Activated CD8-positive, alpha-beta T cell treated with anti-CD3 and anti-CD28 coated beads, Interleukin-2, amount 10 ng/mL, durations not matched to agents 7 days and 5 days (primary cell): ENCODE measurements at regions not wholly inside any gene's neighbourhood (a gene's known extent, or its start where the extent isn't known, plus 50 kb on each side); places are given as distances from the start of the nearest gene placed in this dataset.

Experiments used
- ATAC-seq: fragments of 150-1000 bp; cut with Tn5 transposase; one replicate; pipeline ENCODE4 v1.10.0; 2021; ENCODE audit warnings: moderate library complexity
- CTCF ChIA-PET: fragments of 350-600 bp; sonication (Branson Sonifier 250); formaldehyde crosslinking; loops from one replicate; lab custom pipeline; 2021; ENCODE audit warnings: antibody characterized with exemption; lab: Charles Lee
- POLR2A ChIA-PET: fragments of 350-600 bp; sonication (Branson Sonifier 250); formaldehyde crosslinking; loops from one replicate; lab custom pipeline; 2021; ENCODE audit warnings: antibody characterized with exemption; lab: Charles Lee
- DNase-seq: peaks from one replicate; pipeline ENCODE4 v3.0.0-alpha.2; 2020
- H3K27ac Mint-ChIP-seq: one replicate; pipeline ENCODE4 v1.8.0; 2021; ENCODE audit warnings: mild to moderate bottlenecking, mixed read lengths
- H3K27me3 Mint-ChIP-seq: one replicate; pipeline ENCODE4 v1.8.0; 2021; ENCODE audit warnings: low read depth, mixed read lengths
- H3K36me3 Mint-ChIP-seq: one replicate; pipeline ENCODE4 v1.8.0; 2021; ENCODE audit warnings: low read depth, mixed read lengths
- H3K4me1 Mint-ChIP-seq: one replicate; pipeline ENCODE4 v1.8.0; 2021; ENCODE audit warnings: low read depth, mixed read lengths
- H3K4me3 Mint-ChIP-seq: one replicate; pipeline ENCODE4 v1.8.0; 2021; ENCODE audit warnings: mild to moderate bottlenecking, mixed read lengths
- H3K9me3 Mint-ChIP-seq: one replicate; pipeline ENCODE4 v1.8.0; 2022; ENCODE audit warnings: mixed read lengths; ENCODE audit not compliant: insufficient read depth

- ATAC-seq: no peak
- Mint-ChIP-seq H3K4me1 (no peaks in the 10 kb centered on the region), H3K36me3 (no peaks in the 10 kb centered on the region), H3K9me3 (no peaks in the 10 kb centered on the region), H3K27me3 (no peaks in the 10 kb centered on the region), H3K4me3 (no peak overlapping the region), H3K27ac (no peak overlapping the region)
- ChIA-PET POLR2A (no interaction called here), CTCF (no interaction called here)
- no peak for DNase-seq
Observed at GRCh38 chr14:84871734-84872133, 658.2 kb upstream of the FLRT2 start.

GRCh38 chr14:84874436-84874835 lies 655.5 kb upstream of the FLRT2 start:
- no peaks in the 10 kb centered on the region for H3K36me3 Mint-ChIP-seq
- POLR2A ChIA-PET: no interaction called here
- DNase-seq: no peak
- no peak overlapping the region for H3K27ac Mint-ChIP-seq
- CTCF ChIA-PET: no interaction called here
- no peaks in the 10 kb centered on the region for H3K27me3 Mint-ChIP-seq
- H3K9me3 Mint-ChIP-seq: no peaks in the 10 kb centered on the region
- H3K4me1 Mint-ChIP-seq: no peaks in the 10 kb centered on the region
- no peak for ATAC-seq
- no peak overlapping the region for H3K4me3 Mint-ChIP-seq

- Mint-ChIP-seq H3K9me3 (no peaks in the 10 kb centered on the region), H3K27me3 (no peaks in the 10 kb centered on the region), H3K27ac (no peak overlapping the region), H3K36me3 (no peaks in the 10 kb centered on the region), H3K4me3 (no peak overlapping the region), H3K4me1 (no peaks in the 10 kb centered on the region)
- ATAC-seq (no peak), DNase-seq (no peak)
- CTCF ChIA-PET: no interaction called here
- POLR2A ChIA-PET: no interaction called here
Observed at GRCh38 chr14:84877061-84877460, 652.9 kb upstream of the FLRT2 start.

- no peaks in the 10 kb centered on the region for H3K9me3 Mint-ChIP-seq
- no peak overlapping the region for H3K4me3 Mint-ChIP-seq
- ChIA-PET CTCF (no interaction called here), POLR2A (no interaction called here)
- no peak for ATAC-seq
- DNase-seq: no peak
- no peaks in the 10 kb centered on the region for H3K36me3 Mint-ChIP-seq
- no peak overlapping the region for H3K27ac Mint-ChIP-seq
- H3K4me1 Mint-ChIP-seq: no peaks in the 10 kb centered on the region
- H3K27me3 Mint-ChIP-seq: no peaks in the 10 kb centered on the region
Observed at GRCh38 chr14:84882830-84883229, 647.1 kb upstream of the FLRT2 start.

GRCh38 chr14:84885061-84885460 lies 644.9 kb upstream of the FLRT2 start:
- CTCF ChIA-PET: no interaction called here
- no peak for ATAC-seq
- POLR2A ChIA-PET: no interaction called here

GRCh38 chr14:84891404-84891803 lies 638.5 kb upstream of the FLRT2 start:
- DNase-seq (no peak), ATAC-seq (no peak)
- no peak overlapping the region for H3K27ac Mint-ChIP-seq
- CTCF ChIA-PET: no interaction called here
- no peaks in the 10 kb centered on the region for H3K4me1 Mint-ChIP-seq
- no peaks in the 10 kb centered on the region for H3K27me3 Mint-ChIP-seq
- no peak overlapping the region for H3K4me3 Mint-ChIP-seq
- no peaks in the 10 kb centered on the region for H3K36me3 Mint-ChIP-seq
- peaks cover 15% of the 10 kb centered on the region for H3K9me3 Mint-ChIP-seq
- POLR2A ChIA-PET: no interaction called here

More at GRCh38 chr14:84885061-84885460, 644.9 kb upstream of the FLRT2 start:
- no peaks in the 10 kb centered on the region for H3K36me3 Mint-ChIP-seq
- no peak for DNase-seq
- peaks cover 11% of the 10 kb centered on the region for H3K9me3 Mint-ChIP-seq
- no peaks in the 10 kb centered on the region for H3K27me3 Mint-ChIP-seq
- H3K4me1 Mint-ChIP-seq: no peaks in the 10 kb centered on the region
- H3K27ac Mint-ChIP-seq: no peak overlapping the region
- no peak overlapping the region for H3K4me3 Mint-ChIP-seq

GRCh38 chr14:84894254-84894653 lies 635.7 kb upstream of the FLRT2 start:
- H3K4me3 Mint-ChIP-seq: no peak overlapping the region
- H3K9me3 Mint-ChIP-seq: peaks cover 12% of the 10 kb centered on the region
- CTCF ChIA-PET: no interaction called here
- H3K4me1 Mint-ChIP-seq: no peaks in the 10 kb centered on the region
- no peak overlapping the region for H3K27ac Mint-ChIP-seq
- no peaks in the 10 kb centered on the region for H3K36me3 Mint-ChIP-seq
- DNase-seq (no peak), ATAC-seq (no peak)
- H3K27me3 Mint-ChIP-seq: no peaks in the 10 kb centered on the region
- POLR2A ChIA-PET: no interaction called here

GRCh38 chr14:84922370-84922769 lies 607.6 kb upstream of the FLRT2 start:
- Mint-ChIP-seq H3K27me3 (no peaks in the 10 kb centered on the region), H3K4me1 (no peaks in the 10 kb centered on the region), H3K4me3 (no peak overlapping the region), H3K9me3 (peaks cover 5% of the 10 kb centered on the region), H3K36me3 (no peaks in the 10 kb centered on the region), H3K27ac (no peak overlapping the region)
- ChIA-PET POLR2A (no interaction called here), CTCF (no interaction called here)
- no peak for DNase-seq
- no peak for ATAC-seq

- ATAC-seq: no peak
- no peak for DNase-seq
- Mint-ChIP-seq H3K4me3 (no peak overlapping the region), H3K9me3 (peaks cover 4% of the 10 kb centered on the region), H3K36me3 (no peaks in the 10 kb centered on the region), H3K27ac (no peak overlapping the region), H3K27me3 (no peaks in the 10 kb centered on the region), H3K4me1 (no peaks in the 10 kb centered on the region)
- ChIA-PET CTCF (no interaction called here), POLR2A (no interaction called here)
Observed at GRCh38 chr14:84926656-84927055, 603.3 kb upstream of the FLRT2 start.

- Mint-ChIP-seq H3K27me3 (no peaks in the 10 kb centered on the region), H3K4me3 (no peak overlapping the region), H3K4me1 (no peaks in the 10 kb centered on the region), H3K9me3 (peaks cover 4% of the 10 kb centered on the region), H3K36me3 (no peaks in the 10 kb centered on the region), H3K27ac (no peak overlapping the region)
- POLR2A ChIA-PET: no interaction called here
- CTCF ChIA-PET: no interaction called here
- DNase-seq (no peak), ATAC-seq (no peak)
Observed at GRCh38 chr14:84927096-84927827, 602.7 kb upstream of the FLRT2 start.

GRCh38 chr14:84929086-84929485 lies 600.9 kb upstream of the FLRT2 start:
- Mint-ChIP-seq H3K9me3 (peaks cover 4% of the 10 kb centered on the region), H3K36me3 (no peaks in the 10 kb centered on the region), H3K4me1 (no peaks in the 10 kb centered on the region), H3K4me3 (no peak overlapping the region), H3K27ac (no peak overlapping the region), H3K27me3 (no peaks in the 10 kb centered on the region)
- CTCF ChIA-PET: no interaction called here
- no peak for DNase-seq
- ATAC-seq: no peak
- POLR2A ChIA-PET: no interaction called here

- ChIA-PET CTCF (no interaction called here), POLR2A (no interaction called here)
- H3K4me1 Mint-ChIP-seq: no peaks in the 10 kb centered on the region
- H3K36me3 Mint-ChIP-seq: no peaks in the 10 kb centered on the region
- H3K4me3 Mint-ChIP-seq: no peak overlapping the region
- H3K27me3 Mint-ChIP-seq: no peaks in the 10 kb centered on the region
- DNase-seq: no peak
- H3K27ac Mint-ChIP-seq: no peak overlapping the region
- H3K9me3 Mint-ChIP-seq: peaks cover 4% of the 10 kb centered on the region
- no peak for ATAC-seq
Observed at GRCh38 chr14:84929834-84930233, 600.1 kb upstream of the FLRT2 start.

GRCh38 chr14:84937016-84937415 lies 592.9 kb upstream of the FLRT2 start:
- ATAC-seq (no peak), DNase-seq (no peak)
- CTCF ChIA-PET: no interaction called here
- Mint-ChIP-seq H3K27me3 (no peaks in the 10 kb centered on the region), H3K27ac (no peak overlapping the region), H3K4me1 (no peaks in the 10 kb centered on the region), H3K36me3 (no peaks in the 10 kb centered on the region), H3K9me3 (peaks cover 3% of the 10 kb centered on the region), H3K4me3 (no peak overlapping the region)
- POLR2A ChIA-PET: no interaction called here
